Right lobe of liver (tissue), 6 donors: ENCODE measurements at regions not wholly inside any gene's neighbourhood (a gene's known extent, or its start where the extent isn't known, plus 50 kb on each side); places are given as distances from the start of the nearest gene placed in this dataset.

Experiments used
- ATAC-seq, 4 donors: fragments of 200-7000 bp; cut with Tn5 transposase; one replicate each; pipeline ENCODE4 v1.9.1; 2020; ENCODE audit warnings: mild to moderate bottlenecking in 4 of 4, moderate library complexity in 4 of 4
- DNase-seq, 3 donors: peaks; one replicate each; pipeline ENCODE4 v3.0.0-alpha.2; 2020
- H3K27ac ChIP-seq, 3 donors: fragments of 200-600 bp; one replicate each; pipeline ENCODE4 v1.8.0; 2022
- H3K27me3 ChIP-seq, 2 donors: fragments of 200-600 bp; one replicate each; pipeline ENCODE4 v1.8.0; 2022
- H3K36me3 ChIP-seq, 4 donors: fragments of 200-600 bp; sonication (generic) in 1 of 4; one replicate each; pipeline versions ENCODE4 v1.5.1 to v1.8.0; 2017 to 2022; ENCODE audit warnings: control low read depth in 1 of 4
- H3K4me1 ChIP-seq, 4 donors: fragments of 200-600 bp; sonication (generic) in 1 of 4; one replicate each; pipeline versions ENCODE4 v1.5.1 to v1.8.0; 2017 to 2022; ENCODE audit warnings: control low read depth in 1 of 4
- H3K4me3 ChIP-seq, 3 donors: fragments of 200-600 bp; one replicate each; pipeline ENCODE4 v1.8.0; 2022
- H3K9me3 ChIP-seq, 4 donors: fragments of 200-600 bp; sonication (generic) in 1 of 4; one replicate each; pipeline versions ENCODE4 v1.5.1 to v1.8.0; 2017 to 2022; ENCODE audit warnings: control low read depth in 1 of 4
- CTCF ChIP-seq, 4 donors: fragments of 200-600 bp in 3 of 4; fragments of 450-650 bp in 1 of 4; IDR thresholded peaks; one replicate each; pipeline versions ENCODE4 v1.5.1 to v1.8.0; 2016 to 2022; ENCODE audit warnings: antibody characterized with exemption in 4 of 4, mild to moderate bottlenecking in 2 of 4
- POLR2A ChIP-seq: fragments of 450-650 bp; IDR thresholded peaks from one replicate; pipeline ENCODE4 v1.6.1; 2017; ENCODE audit warnings: antibody characterized with exemption, mild to moderate bottlenecking
- WGBS: methylation state at CpG from one replicate; pipeline ENCODE4 v1.1.6; 2018; ENCODE audit warnings: low coverage, low lambda C conversion rate; ENCODE audit not compliant: insufficient coverage; ENCODE audit errors: missing lambda C conversion rate; 5-methylcytosine and 5-hydroxymethylcytosine counted together
- intact Hi-C, 2 donors: fragments of 100-400 bp; cut with DNase I; formaldehyde crosslinking; loops; one replicate each; pipeline versions ENCODE4 v1.11.2 to v1.14.1; 2022
- donor health status: DM: no; HTN: yes; CAD: no.
- donor health status: DM: no; HTN: no; CAD: no.
- donor health status: DM: no; HTN: no; CAD: no.
- donor health status: DM: no; HTN: yes; CAD: no.
- donor health status: DM: no; HTN: yes; CAD: no.

DNA sequence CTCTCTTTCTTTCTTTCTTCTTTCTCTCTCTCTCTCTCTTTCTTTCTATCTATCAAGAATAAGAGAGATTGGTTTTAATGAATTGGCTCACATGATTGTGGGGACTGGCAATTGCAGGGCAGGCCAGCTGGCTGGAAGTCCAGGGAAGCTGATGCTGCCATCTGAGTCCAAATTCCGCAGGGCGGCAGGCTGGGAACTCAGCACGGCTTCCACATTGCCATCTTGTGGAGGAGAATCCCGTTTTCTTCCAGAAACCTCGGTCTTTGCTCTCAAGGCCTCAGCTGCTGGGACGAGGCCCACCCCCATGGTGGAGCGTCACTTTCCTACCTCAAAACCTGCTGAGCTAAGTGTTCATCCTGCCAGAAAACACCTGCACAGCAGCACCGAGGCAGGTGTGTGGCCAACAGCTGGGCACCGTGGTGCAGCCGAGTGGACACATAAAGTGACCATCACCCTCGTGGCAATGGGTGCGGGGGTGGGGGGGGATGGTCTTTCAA lies 58.8 kb upstream of the SLCO4A1 start:
- no peaks in the 10 kb centered on the region for H3K4me1 ChIP-seq
- H3K27ac ChIP-seq: no peak overlapping the region
- H3K4me3 ChIP-seq: no peak overlapping the region
- ATAC-seq (peak in 2 of 4 donors; percentile 35 to 43), DNase-seq (no peak)
- no peaks in the 10 kb centered on the region for H3K36me3 ChIP-seq
- intact Hi-C loops: no loop called here
- 30% methylated on average over 9 of the region's 12 CpGs for WGBS
- TF ChIP-seq CTCF (IDR thresholded peaks at IDR 0.05) (peak in 1 of 4 donors; percentile 9), POLR2A (no peak)
- H3K9me3 ChIP-seq: no peaks in the 10 kb centered on the region
- peaks cover 0 to 7% of the 10 kb centered on the region in 2 donors for H3K27me3 ChIP-seq

GRCh38 chr20:62584671-62585460 lies 57.4 kb upstream of the SLCO4A1 start:
- DNase-seq (no peak), ATAC-seq (no peak)
- TF ChIP-seq CTCF (IDR thresholded peaks at IDR 0.05) (no peak), POLR2A (no peak)
- Histone ChIP-seq H3K27ac (no peak overlapping the region), H3K4me1 (no peaks in the 10 kb centered on the region), H3K4me3 (no peak overlapping the region), H3K36me3 (no peaks in the 10 kb centered on the region), H3K9me3 (no peaks in the 10 kb centered on the region), H3K27me3 (peaks cover 0 to 5% of the 10 kb centered on the region in 2 donors)
- WGBS: 47% methylated on average over 14 of the region's 16 CpGs
- intact Hi-C loops: no loop called here

- DNase-seq: no peak
- no peak for ATAC-seq
- Histone ChIP-seq H3K27me3 (peaks cover 0 to 2% of the 10 kb centered on the region in 2 donors), H3K4me3 (no peak overlapping the region), H3K9me3 (no peaks in the 10 kb centered on the region), H3K4me1 (no peaks in the 10 kb centered on the region), H3K27ac (no peak overlapping the region), H3K36me3 (no peaks in the 10 kb centered on the region)
- WGBS: 30% methylated on average over 2 of the region's 22 CpGs
- intact Hi-C loops: no loop called here
- no peak for TF ChIP-seq CTCF (IDR thresholded peaks at IDR 0.05)
- no peak for TF ChIP-seq POLR2A
These were observed 56.8 kb upstream of the SLCO4A1 start for GRCh38 chr20:62585461-62585970.

GRCh38 chr20:62586799-62587198 lies 55.5 kb upstream of the SLCO4A1 start:
- Histone ChIP-seq H3K36me3 (no peaks in the 10 kb centered on the region), H3K4me1 (no peaks in the 10 kb centered on the region), H3K27ac (no peak overlapping the region), H3K4me3 (no peak overlapping the region), H3K27me3 (no peaks in the 10 kb centered on the region), H3K9me3 (no peaks in the 10 kb centered on the region)
- no peak for TF ChIP-seq CTCF (IDR thresholded peaks at IDR 0.05)
- TF ChIP-seq POLR2A: no peak
- intact Hi-C loops: no loop called here
- 37% methylated on average over 4 of the region's 8 CpGs for WGBS
- no peak for DNase-seq
- no peak for ATAC-seq
